ENCODE measurements at regions not wholly inside any gene's neighbourhood (a gene's known extent, or its start where the extent isn't known, plus 50 kb on each side); places are given as distances from the start of the nearest gene placed in this dataset.

- no peaks in the 10 kb centered on the region for H3K9me3 ChIP-seq
- no peak overlapping the region for H3K4me3 ChIP-seq
- H3K4me1 ChIP-seq: peaks cover 13% of the 10 kb centered on the region
- H3K27me3 ChIP-seq: no peaks in the 10 kb centered on the region
- no peak for DNase-seq (ENCODE audit: low spot score in 2 of 2)
- no peaks in the 10 kb centered on the region for H3K36me3 ChIP-seq
- TF ChIP-seq EP300 (IDR thresholded peaks at IDR 0.05) (no peak), CTCF (IDR thresholded peaks at IDR 0.05) (no peak), POLR2A (IDR thresholded peaks at IDR 0.05) (no peak), POLR2AphosphoS5 (IDR thresholded peaks at IDR 0.05) (no peak)
- WGBS: 73% methylated on average over 2 of the region's 2 CpGs
- no peak overlapping the region for H3K27ac ChIP-seq
These were observed 66.1 kb upstream of the SLC22A15 start for GRCh38 chr1:115910231-115910630.

- Histone ChIP-seq H3K4me1 (peaks cover 13% of the 10 kb centered on the region), H3K27ac (no peak overlapping the region), H3K27me3 (no peaks in the 10 kb centered on the region), H3K4me3 (no peak overlapping the region), H3K36me3 (no peaks in the 10 kb centered on the region), H3K9me3 (no peaks in the 10 kb centered on the region)
- no peak for TF ChIP-seq CTCF (IDR thresholded peaks at IDR 0.05)
- no peak for TF ChIP-seq EP300 (IDR thresholded peaks at IDR 0.05)
- TF ChIP-seq POLR2AphosphoS5 (IDR thresholded peaks at IDR 0.05): no peak
- TF ChIP-seq POLR2A (IDR thresholded peaks at IDR 0.05): no peak
- no peak for DNase-seq (ENCODE audit: low spot score in 2 of 2)
- 22% methylated on average over 2 of the region's 2 CpGs for WGBS
These were observed 65.0 kb upstream of the SLC22A15 start for GRCh38 chr1:115911294-115911693.

- TF ChIP-seq CTCF (IDR thresholded peaks at IDR 0.05) (no peak), POLR2AphosphoS5 (IDR thresholded peaks at IDR 0.05) (no peak), EP300 (IDR thresholded peaks at IDR 0.05) (no peak), POLR2A (IDR thresholded peaks at IDR 0.05) (no peak)
- no peak for DNase-seq (ENCODE audit: low spot score in 2 of 2)
- WGBS: 74% methylated on average over 3 of the region's 3 CpGs
- H3K36me3 ChIP-seq: no peaks in the 10 kb centered on the region
- no peak overlapping the region for H3K27ac ChIP-seq
- H3K4me3 ChIP-seq: no peak overlapping the region
- H3K9me3 ChIP-seq: no peaks in the 10 kb centered on the region
- H3K27me3 ChIP-seq: no peaks in the 10 kb centered on the region
- H3K4me1 ChIP-seq: peaks cover 10% of the 10 kb centered on the region
These were observed 64.2 kb upstream of the SLC22A15 start for GRCh38 chr1:115912116-115912515.

GRCh38 chr1:115922801-115923200, 53.5 kb upstream of the SLC22A15 start:
- no peak for DNase-seq (ENCODE audit: low spot score in 2 of 2)
- Histone ChIP-seq H3K4me1 (peaks cover 2% of the 10 kb centered on the region), H3K36me3 (no peaks in the 10 kb centered on the region), H3K4me3 (no peak overlapping the region), H3K27ac (no peak overlapping the region), H3K9me3 (no peaks in the 10 kb centered on the region), H3K27me3 (no peaks in the 10 kb centered on the region)
- WGBS: 76% methylated on average over 6 of the region's 6 CpGs
- TF ChIP-seq EP300 (IDR thresholded peaks at IDR 0.05) (no peak), POLR2A (IDR thresholded peaks at IDR 0.05) (no peak), POLR2AphosphoS5 (IDR thresholded peaks at IDR 0.05) (no peak), CTCF (IDR thresholded peaks at IDR 0.05) (no peak)

GRCh38 chr1:115924770-115925169, 51.5 kb upstream of the SLC22A15 start:
- WGBS: 61% methylated on average over 5 of the region's 5 CpGs
- H3K27ac ChIP-seq: no peak overlapping the region
- H3K36me3 ChIP-seq: no peaks in the 10 kb centered on the region
- no peaks in the 10 kb centered on the region for H3K27me3 ChIP-seq
- DNase-seq (ENCODE audit: low spot score in 2 of 2): no peak
- no peak overlapping the region for H3K4me3 ChIP-seq
- H3K9me3 ChIP-seq: no peaks in the 10 kb centered on the region
- TF ChIP-seq POLR2AphosphoS5 (IDR thresholded peaks at IDR 0.05) (no peak), POLR2A (IDR thresholded peaks at IDR 0.05) (no peak), EP300 (IDR thresholded peaks at IDR 0.05) (no peak), CTCF (IDR thresholded peaks at IDR 0.05) (no peak)
- H3K4me1 ChIP-seq: peaks cover 17% of the 10 kb centered on the region

Data from suprapubic skin (tissue), 4 donors.